PC-9 (cell line): ENCODE measurements at regions not wholly inside any gene's neighbourhood (a gene's known extent, or its start where the extent isn't known, plus 50 kb on each side); places are given as distances from the start of the nearest gene placed in this dataset.

ENCODE experiments used
- CTCF ChIP-seq: fragments of 200-600 bp; sonication (generic); conservative IDR thresholded peaks from 2 replicates; pipeline ENCODE4 v1.6.1; 2017; ENCODE audit warnings: mixed run types, antibody characterized with exemption, mild to moderate bottlenecking, moderate library complexity
- EZH2 ChIP-seq: fragments of 200-600 bp; sonication (generic); IDR thresholded peaks from 2 replicates; pipeline ENCODE4 v1.8.0; 2017; ENCODE audit warnings: antibody characterized with exemption, low read depth

- TF ChIP-seq CTCF: no peak
- TF ChIP-seq EZH2: no peak
Measured at GRCh38 chr18:38576916-38577315, 1011.3 kb upstream of the CELF4 start.
